ENCODE measurements at regions not wholly inside any gene's neighbourhood (a gene's known extent, or its start where the extent isn't known, plus 50 kb on each side); places are given as distances from the start of the nearest gene placed in this dataset.

DNA sequence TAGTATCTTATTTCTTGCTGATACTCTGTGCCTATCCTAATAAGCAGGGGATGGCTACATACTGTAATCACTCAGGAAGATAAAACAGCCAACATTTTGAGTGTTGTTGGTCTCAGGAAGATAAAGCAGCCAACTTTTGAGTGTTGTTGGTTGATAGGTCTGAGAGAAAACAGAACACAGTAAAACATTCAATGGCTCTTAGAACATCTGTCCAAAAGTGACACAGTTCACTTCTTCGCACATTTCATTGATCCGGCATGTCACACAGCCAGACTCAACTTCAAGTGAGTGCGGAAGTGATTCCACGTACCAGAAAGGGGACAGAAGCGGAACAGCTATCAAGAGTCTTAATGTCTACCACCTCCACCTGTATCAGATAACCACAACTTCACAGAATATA lies 87.3 kb upstream of the DMD start:
- no peak for TF ChIP-seq EZH2phosphoT487 (IDR thresholded peaks at IDR 0.05; ENCODE audit: insufficient read depth, low read depth)
- TF ChIP-seq EZH2 (IDR thresholded peaks at IDR 0.05; ENCODE audit: insufficient read depth, poor library complexity, severe bottlenecking) = no peak

All from GM23248 (cell line).